Stimulated activated CD4-positive, alpha-beta T cell treated with anti-CD3 and anti-CD28 coated beads, Interleukin-15, amount 100 ng/mL, for 48 hours (primary cell): ENCODE measurements at regions not wholly inside any gene's neighbourhood (a gene's known extent, or its start where the extent isn't known, plus 50 kb on each side); places are given as distances from the start of the nearest gene placed in this dataset.
"Not testable (repeated sequence)": the region's sequence is repeated elsewhere in the genome, so short reads cannot be mapped to it uniquely, and the experiment has no call there.

ENCODE experiments used
- DNase-seq, 2 donors: peaks; one replicate each; pipeline ENCODE4 v3.0.0-alpha.2; 2020; ENCODE audit warnings: low read depth in 2 of 2

GRCh38 chr12:114616081-114616480 lies 67.9 kb downstream of the TBX3 start:
- DNase-seq = no peak

- DNase-seq = no peak
Observed at GRCh38 chr12:114614040-114614439, 69.9 kb downstream of the TBX3 start.

- no peak for DNase-seq
Observed at GRCh38 chr12:114612062-114612461, 71.9 kb downstream of the TBX3 start.

GRCh38 chr12:114611145-114612018 lies 72.6 kb downstream of the TBX3 start:
- DNase-seq = no peak

- DNase-seq = no peak
Observed at GRCh38 chr12:114608509-114608908, 75.5 kb downstream of the TBX3 start.

GRCh38 chr12:114605918-114606317 lies 78.1 kb downstream of the TBX3 start:
- no peak for DNase-seq

- DNase-seq = no peak
Observed at GRCh38 chr12:114604606-114605005, 79.4 kb downstream of the TBX3 start.

GRCh38 chr12:114600584-114600983 lies 83.4 kb downstream of the TBX3 start:
- DNase-seq = not testable (repeated sequence)

- DNase-seq = no peak
Observed at GRCh38 chr12:114598111-114598510, 85.9 kb downstream of the TBX3 start.

GRCh38 chr12:114592946-114593345 lies 91.0 kb downstream of the TBX3 start:
- DNase-seq = no peak

- DNase-seq = no peak
Observed at GRCh38 chr12:114588061-114588460, 95.9 kb downstream of the TBX3 start.

- DNase-seq = no peak
Observed at GRCh38 chr12:114580306-114580705, 103.7 kb downstream of the TBX3 start.

GRCh38 chr12:114579389-114579788 lies 104.6 kb downstream of the TBX3 start:
- DNase-seq = no peak

- DNase-seq = no peak
Observed at GRCh38 chr12:114562654-114563053, 121.3 kb downstream of the TBX3 start.

GRCh38 chr12:114555451-114555850 lies 128.5 kb downstream of the TBX3 start:
- DNase-seq = no peak

GRCh38 chr12:114547636-114548035 lies 136.3 kb downstream of the TBX3 start:
- no peak for DNase-seq

- DNase-seq = no peak
Observed at GRCh38 chr12:114530417-114530816, 124.5 kb upstream of the TBX5 start.

- no peak for DNase-seq
Observed at GRCh38 chr12:114529966-114530365, 124.0 kb upstream of the TBX5 start.

- no peak for DNase-seq
Observed at GRCh38 chr12:114528766-114529165, 122.8 kb upstream of the TBX5 start.

- not testable (repeated sequence) for DNase-seq
Observed at GRCh38 chr12:114521160-114521559, 115.2 kb upstream of the TBX5 start.

GRCh38 chr12:114512351-114512750 lies 106.4 kb upstream of the TBX5 start:
- DNase-seq = no peak

- DNase-seq = peak; percentile 21 to 31
Observed at GRCh38 chr12:114508529-114509129, 102.7 kb upstream of the TBX5 start.

- DNase-seq = no peak
Observed at GRCh38 chr12:114506651-114507050, 100.7 kb upstream of the TBX5 start.
